ENCODE measurements at regions not wholly inside any gene's neighbourhood (a gene's known extent, or its start where the extent isn't known, plus 50 kb on each side); places are given as distances from the start of the nearest gene placed in this dataset.

GRCh38 chr5:167271511-167271910 lies 1019.9 kb upstream of the WWC1 start:
- no peak for TF ChIP-seq CTCF (IDR thresholded peaks at IDR 0.05; ENCODE audit: poor library complexity, severe bottlenecking)
- TF ChIP-seq EP300 (conservative IDR thresholded peaks at IDR 0.05; ENCODE audit: poor library complexity, severe bottlenecking): no peak
- no peak for TF ChIP-seq EZH2 (IDR thresholded peaks at IDR 0.05; ENCODE audit: borderline replicate concordance, insufficient read depth, low read length, poor library complexity, severe bottlenecking)
- TF ChIP-seq REST (IDR thresholded peaks at IDR 0.05; ENCODE audit: borderline replicate concordance): no peak
- no peak for TF ChIP-seq SMC3 (conservative IDR thresholded peaks at IDR 0.05; ENCODE audit: poor library complexity)
- TF ChIP-seq POLR2AphosphoS5 (IDR thresholded peaks at IDR 0.05): no peak
